CD14-positive monocyte (primary cell): ENCODE measurements at regions not wholly inside any gene's neighbourhood (a gene's known extent, or its start where the extent isn't known, plus 50 kb on each side); places are given as distances from the start of the nearest gene placed in this dataset.

Source experiments
- DNase-seq, 3 donors: peaks; one replicate each; pipeline ENCODE4 v3.0.0-alpha.2; 2011 to 2022
- H2AFZ ChIP-seq: 2 replicates; pipeline ENCODE4 v1.6.0; 2012; ENCODE audit warnings: mild to moderate bottlenecking, low read depth, low read length, inconsistent platforms; ENCODE audit not compliant: insufficient read depth, poor library complexity, severe bottlenecking
- H3K27ac ChIP-seq, 2 donors: 1 replicate in 1 of 2; 2 replicates in 1 of 2; pipeline ENCODE4 v1.5.1; 2012 to 2013; ENCODE audit warnings: low read length in 2 of 2, control low read depth in 1 of 2, inconsistent platforms in 1 of 2, low read depth in 1 of 2, mild to moderate bottlenecking in 1 of 2
- H3K27me3 ChIP-seq, 2 donors: one replicate each; pipeline versions ENCODE4 v1.6.0 to v1.6.1; 2011 to 2013; ENCODE audit warnings: low read length in 2 of 2; ENCODE audit not compliant: control insufficient read depth in 2 of 2, insufficient read depth in 2 of 2
- H3K36me3 ChIP-seq, 2 donors: replicated peaks in 1 of 2; 1 replicate in 1 of 2; 2 replicates in 1 of 2; pipeline versions ENCODE4 v1.5.1 to v1.6.1; 2012 to 2013; ENCODE audit warnings: low read length in 2 of 2, control low read depth in 1 of 2, inconsistent platforms in 1 of 2, mild to moderate bottlenecking in 1 of 2; ENCODE audit not compliant: insufficient read depth in 2 of 2, control insufficient read depth in 1 of 2
- H3K4me1 ChIP-seq, 2 donors: 1 replicate in 1 of 2; 2 replicates in 1 of 2; pipeline versions ENCODE4 v1.5.1 to v1.6.1; 2012 to 2013; ENCODE audit warnings: low read length in 2 of 2, control low read depth in 1 of 2, inconsistent platforms in 1 of 2, mild to moderate bottlenecking in 1 of 2, moderate library complexity in 1 of 2; ENCODE audit not compliant: insufficient read depth in 2 of 2, control insufficient read depth in 1 of 2
- H3K4me2 ChIP-seq: replicated peaks from 2 replicates; pipeline ENCODE3; 2012; ENCODE audit warnings: low read length, moderate library complexity, mild to moderate bottlenecking; ENCODE audit not compliant: poor library complexity, severe bottlenecking; ENCODE audit errors: extremely low read depth
- H3K4me3 ChIP-seq, 3 experiments: fragments of 200-600 bp in 1 of 3; sonication (generic) in 1 of 3; replicated peaks in 1 of 3; 1 replicate in 2 of 3; 2 replicates in 1 of 3; pipeline ENCODE4 v1.5.1; 2011 to 2013; ENCODE audit warnings: low read length in 3 of 3, mild to moderate bottlenecking in 3 of 3, control low read depth in 2 of 3, low read depth in 2 of 3, inconsistent platforms in 1 of 3, moderate library complexity in 1 of 3
- H3K79me2 ChIP-seq: 2 replicates; pipeline ENCODE4 v1.6.0; 2012; ENCODE audit warnings: mild to moderate bottlenecking, control low read depth, inconsistent platforms, low read length, moderate library complexity; ENCODE audit not compliant: insufficient read depth
- H3K9ac ChIP-seq: 2 replicates; pipeline ENCODE4 v1.6.0; 2017; ENCODE audit warnings: low read length, mild to moderate bottlenecking; ENCODE audit not compliant: insufficient read depth, poor library complexity, severe bottlenecking
- H3K9me3 ChIP-seq, 2 donors: replicated peaks in 1 of 2; 1 replicate in 1 of 2; 2 replicates in 1 of 2; pipeline versions ENCODE4 v1.5.1 to v1.6.1; 2012 to 2013; ENCODE audit warnings: low read length in 2 of 2, control low read depth in 1 of 2; ENCODE audit not compliant: control insufficient read depth in 1 of 2, insufficient read depth in 1 of 2
- H4K20me1 ChIP-seq: 2 replicates; pipeline ENCODE4 v1.6.0; 2012; ENCODE audit warnings: mild to moderate bottlenecking, low read length, control low read depth, moderate library complexity; ENCODE audit not compliant: insufficient read depth
- H3K27ac Mint-ChIP-seq, 7 donors: one replicate each; pipeline ENCODE4 v1.8.0; 2020; ENCODE audit warnings: mild to moderate bottlenecking in 7 of 7, mixed read lengths in 7 of 7, moderate library complexity in 6 of 7, inconsistent platforms in 2 of 7
- H3K27me3 Mint-ChIP-seq, 3 donors: one replicate each; pipeline ENCODE4 v1.8.0; 2021 to 2022; ENCODE audit warnings: low read depth in 3 of 3, mild to moderate bottlenecking in 3 of 3, mixed read lengths in 3 of 3, moderate library complexity in 3 of 3, inconsistent platforms in 1 of 3
- H3K36me3 Mint-ChIP-seq, 2 donors: one replicate each; pipeline ENCODE4 v1.8.0; 2020; ENCODE audit warnings: mixed read lengths in 2 of 2, inconsistent platforms in 1 of 2, mild to moderate bottlenecking in 1 of 2
- H3K4me1 Mint-ChIP-seq: one replicate; pipeline ENCODE4 v1.8.0; 2020; ENCODE audit warnings: mild to moderate bottlenecking, mixed read lengths
- H3K4me3 Mint-ChIP-seq, 2 donors: one replicate each; pipeline ENCODE4 v1.8.0; 2020; ENCODE audit warnings: mild to moderate bottlenecking in 2 of 2, mixed read lengths in 2 of 2, moderate library complexity in 1 of 2
- H3K9me3 Mint-ChIP-seq, 7 donors: one replicate each; pipeline ENCODE4 v1.8.0; 2020 to 2022; ENCODE audit warnings: mixed read lengths in 7 of 7, mild to moderate bottlenecking in 6 of 7, moderate library complexity in 6 of 7, inconsistent platforms in 2 of 7
- WGBS: methylation state at CpG from one replicate; pipeline ENCODE4 v1.1.5; 2013; ENCODE audit warnings: missing lambda C conversion rate; ENCODE audit not compliant: insufficient coverage; 5-methylcytosine and 5-hydroxymethylcytosine counted together
- intact Hi-C, 2 donors: fragments of 100-400 bp; cut with micrococcal nuclease; formaldehyde crosslinking; loops; one replicate each; pipeline versions ENCODE4 v1.15.0 to v1.15.1; 2023
- TF ChIP-seq, protein P1 (sequence below): fragments of 200-600 bp; IDR thresholded peaks from one replicate; pipeline ENCODE4 v1.8.0; 2022; ENCODE audit warnings: antibody characterized with exemption, mild to moderate bottlenecking

DNA sequence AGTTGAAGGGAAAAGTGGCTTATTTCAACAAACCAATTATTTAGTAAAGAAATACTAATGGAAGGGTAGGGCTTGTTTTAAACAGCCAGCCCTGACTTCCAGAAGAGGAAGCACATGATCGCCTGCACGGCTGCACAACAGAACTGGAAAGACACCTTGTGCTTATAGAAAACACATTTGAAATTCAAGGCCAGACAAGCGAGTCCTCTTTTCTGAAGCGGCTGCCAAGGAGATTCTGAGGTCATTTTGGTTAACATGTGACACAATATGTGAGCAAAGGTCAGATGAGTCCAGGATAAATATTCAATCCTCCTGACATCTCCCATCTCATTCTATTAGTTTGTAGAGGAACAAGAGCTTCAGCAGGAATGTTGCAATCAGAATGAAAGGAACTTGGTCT, 461.4 kb upstream of the ST8SIA4 start:
- TF ChIP-seq, protein P1, sequence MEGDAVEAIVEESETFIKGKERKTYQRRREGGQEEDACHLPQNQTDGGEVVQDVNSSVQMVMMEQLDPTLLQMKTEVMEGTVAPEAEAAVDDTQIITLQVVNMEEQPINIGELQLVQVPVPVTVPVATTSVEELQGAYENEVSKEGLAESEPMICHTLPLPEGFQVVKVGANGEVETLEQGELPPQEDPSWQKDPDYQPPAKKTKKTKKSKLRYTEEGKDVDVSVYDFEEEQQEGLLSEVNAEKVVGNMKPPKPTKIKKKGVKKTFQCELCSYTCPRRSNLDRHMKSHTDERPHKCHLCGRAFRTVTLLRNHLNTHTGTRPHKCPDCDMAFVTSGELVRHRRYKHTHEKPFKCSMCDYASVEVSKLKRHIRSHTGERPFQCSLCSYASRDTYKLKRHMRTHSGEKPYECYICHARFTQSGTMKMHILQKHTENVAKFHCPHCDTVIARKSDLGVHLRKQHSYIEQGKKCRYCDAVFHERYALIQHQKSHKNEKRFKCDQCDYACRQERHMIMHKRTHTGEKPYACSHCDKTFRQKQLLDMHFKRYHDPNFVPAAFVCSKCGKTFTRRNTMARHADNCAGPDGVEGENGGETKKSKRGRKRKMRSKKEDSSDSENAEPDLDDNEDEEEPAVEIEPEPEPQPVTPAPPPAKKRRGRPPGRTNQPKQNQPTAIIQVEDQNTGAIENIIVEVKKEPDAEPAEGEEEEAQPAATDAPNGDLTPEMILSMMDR, result no peak
- DNase-seq, result no peak
- Histone ChIP-seq H3K36me3 (no peaks in the 10 kb centered on the region), H2AFZ (no peak overlapping the region), H3K27me3 (no peaks in the 10 kb centered on the region), H4K20me1 (no peaks in the 10 kb centered on the region), H3K4me1 (no peaks in the 10 kb centered on the region), H3K9me3 (no peaks in the 10 kb centered on the region), H3K4me3 (no peak overlapping the region), H3K27ac (no peak overlapping the region), H3K9ac (no peak overlapping the region), H3K4me2 (no peak overlapping the region), H3K79me2 (no peaks in the 10 kb centered on the region)
- intact Hi-C loops, result no loop called here
- no peak overlapping the region for H3K27ac Mint-ChIP-seq
- H3K4me3 Mint-ChIP-seq, result no peak overlapping the region
- WGBS, result 22% methylated on average over 2 of the region's 4 CpGs
- no peaks in the 10 kb centered on the region for H3K9me3 Mint-ChIP-seq
- no peaks in the 10 kb centered on the region for H3K27me3 Mint-ChIP-seq
- no peaks in the 10 kb centered on the region for H3K4me1 Mint-ChIP-seq
- no peaks in the 10 kb centered on the region for H3K36me3 Mint-ChIP-seq

DNA sequence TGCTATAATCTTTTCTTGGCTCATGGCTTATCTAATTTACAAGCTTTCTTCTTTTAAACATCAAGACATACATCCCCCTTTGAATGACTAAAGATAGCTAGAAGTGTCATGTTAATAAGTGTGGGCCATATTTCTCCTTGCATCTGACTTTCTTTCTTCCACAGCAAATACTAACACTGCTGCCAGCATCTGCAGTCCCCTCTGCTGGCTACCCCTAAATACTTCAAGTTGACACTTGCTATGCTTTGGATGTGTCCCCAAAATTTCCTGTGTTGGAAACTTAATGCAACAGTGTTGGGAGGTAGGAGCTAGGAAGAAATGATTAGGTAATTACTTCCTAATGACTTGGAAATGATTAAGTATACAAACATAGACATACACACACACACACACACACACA, 459.0 kb upstream of the ST8SIA4 start:
- H3K36me3 Mint-ChIP-seq, result no peaks in the 10 kb centered on the region
- H3K4me3 ChIP-seq, result no peak overlapping the region
- no peaks in the 10 kb centered on the region for H3K9me3 Mint-ChIP-seq
- no peaks in the 10 kb centered on the region for H4K20me1 ChIP-seq
- H3K79me2 ChIP-seq, result no peaks in the 10 kb centered on the region
- H3K9me3 ChIP-seq, result no peaks in the 10 kb centered on the region
- no peak for DNase-seq
- H3K9ac ChIP-seq, result no peak overlapping the region
- no peaks in the 10 kb centered on the region for H3K36me3 ChIP-seq
- no peak overlapping the region for H2AFZ ChIP-seq
- H3K27me3 ChIP-seq, result no peaks in the 10 kb centered on the region
- H3K4me3 Mint-ChIP-seq, result no peak overlapping the region
- H3K4me2 ChIP-seq, result no peak overlapping the region
- no peaks in the 10 kb centered on the region for H3K4me1 ChIP-seq
- no peaks in the 10 kb centered on the region for H3K4me1 Mint-ChIP-seq
- no peak overlapping the region for H3K27ac ChIP-seq
- H3K27ac Mint-ChIP-seq, result no peak overlapping the region
- no peaks in the 10 kb centered on the region for H3K27me3 Mint-ChIP-seq
- TF ChIP-seq, protein P1, result no peak
- intact Hi-C loops, result no loop called here
